Fibroblast of lung (primary cell): ENCODE measurements at regions not wholly inside any gene's neighbourhood (a gene's known extent, or its start where the extent isn't known, plus 50 kb on each side); places are given as distances from the start of the nearest gene placed in this dataset.

Experiments
- DNase-seq, 2 donors: peaks; one replicate each; pipeline versions ENCODE4 v3.0.0 to v3.0.0-alpha.2; 2010; ENCODE audit warnings: low read depth in 2 of 2
- H2AFZ ChIP-seq: 2 replicates; pipeline ENCODE4 v1.5.1; 2012; ENCODE audit warnings: low read length, control low read depth, inconsistent platforms
- H3K27ac ChIP-seq: 2 replicates; pipeline ENCODE4 v1.5.1; 2011; ENCODE audit warnings: low read length, control low read depth; ENCODE audit not compliant: insufficient read depth
- H3K27me3 ChIP-seq: 2 replicates; pipeline ENCODE4 v1.5.1; 2011; ENCODE audit warnings: mild to moderate bottlenecking, low read length; ENCODE audit not compliant: control insufficient read depth, insufficient read depth
- H3K36me3 ChIP-seq: 2 replicates; pipeline ENCODE4 v1.5.1; 2011; ENCODE audit warnings: low read length; ENCODE audit not compliant: control insufficient read depth, insufficient read depth
- H3K4me1 ChIP-seq: 2 replicates; pipeline ENCODE4 v1.5.1; 2011; ENCODE audit warnings: low read length; ENCODE audit not compliant: control insufficient read depth, insufficient read depth; ENCODE audit errors: extremely low read depth
- H3K4me2 ChIP-seq: 2 replicates; pipeline ENCODE4 v1.5.1; 2011; ENCODE audit warnings: low read length, control low read depth; ENCODE audit not compliant: insufficient read depth; ENCODE audit errors: extremely low read depth
- H3K4me3 ChIP-seq, 4 experiments: fragments of 200-600 bp in 1 of 4; sonication (generic) in 1 of 4; replicated peaks in 1 of 4; 2 replicates each; pipeline ENCODE4 v1.5.1; 2011 to 2016; ENCODE audit warnings: low read length in 4 of 4, low read depth in 3 of 4, mild to moderate bottlenecking in 3 of 4, control low read depth in 2 of 4, inconsistent platforms in 1 of 4, mixed read lengths in 1 of 4; ENCODE audit not compliant: insufficient read depth in 1 of 4; ENCODE audit errors: control extremely low read depth in 1 of 4
- H3K79me2 ChIP-seq: 2 replicates; pipeline ENCODE4 v1.5.1; 2012; ENCODE audit warnings: mild to moderate bottlenecking, low read length, inconsistent platforms; ENCODE audit not compliant: control insufficient read depth, insufficient read depth
- H3K9ac ChIP-seq: 2 replicates; pipeline ENCODE4 v1.5.1; 2011; ENCODE audit warnings: mild to moderate bottlenecking, low read length, control low read depth; ENCODE audit not compliant: insufficient read depth
- H3K9me3 ChIP-seq: 2 replicates; pipeline ENCODE4 v1.5.1; 2012; ENCODE audit warnings: low read depth, low read length; ENCODE audit not compliant: control insufficient read depth, insufficient read depth
- H4K20me1 ChIP-seq: 2 replicates; pipeline ENCODE4 v1.5.1; 2011; ENCODE audit warnings: low read length; ENCODE audit not compliant: control insufficient read depth, insufficient read depth; ENCODE audit errors: extremely low read depth
- EZH2 ChIP-seq: IDR thresholded peaks from 2 replicates; pipeline ENCODE4 v1.5.1; 2012; ENCODE audit warnings: low read length, control low read depth, mild to moderate bottlenecking; ENCODE audit errors: missing control alignments
- TF ChIP-seq, protein P1 (sequence below), 2 donors: IDR thresholded peaks in 1 of 2; conservative IDR thresholded peaks in 1 of 2; 1 replicate in 1 of 2; 2 replicates in 1 of 2; pipeline ENCODE4 v1.5.1; 2011 to 2012; ENCODE audit warnings: low read length in 2 of 2, control low read depth in 1 of 2, inconsistent platforms in 1 of 2, low read depth in 1 of 2, mild to moderate bottlenecking in 1 of 2

DNA sequence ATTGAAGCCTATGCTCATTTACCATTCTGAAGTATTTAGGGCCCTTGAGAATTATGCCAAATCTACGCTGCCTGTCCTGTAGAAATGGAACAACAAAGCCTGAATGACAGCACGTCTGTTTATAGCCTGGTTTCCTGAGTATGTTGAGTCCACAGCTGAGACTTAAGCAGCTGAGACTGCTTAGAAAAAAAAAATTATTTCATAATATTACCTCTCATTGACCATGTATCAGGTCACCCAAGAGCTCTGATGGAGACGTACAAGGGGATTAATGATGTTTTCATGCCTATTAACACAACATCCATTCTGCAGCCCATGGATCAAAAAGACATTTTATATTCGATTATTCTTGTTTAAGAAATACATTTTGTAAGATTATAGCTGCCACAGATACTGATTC, 387.2 kb upstream of the NCAM2 start:
- Histone ChIP-seq H3K4me3 (no peak overlapping the region), H3K27me3 (no peaks in the 10 kb centered on the region), H3K9ac (no peak overlapping the region), H4K20me1 (no peaks in the 10 kb centered on the region), H3K9me3 (no peaks in the 10 kb centered on the region), H3K79me2 (no peaks in the 10 kb centered on the region), H3K36me3 (no peaks in the 10 kb centered on the region), H3K27ac (no peak overlapping the region), H2AFZ (no peak overlapping the region), H3K4me1 (no peaks in the 10 kb centered on the region), H3K4me2 (no peak overlapping the region)
- TF ChIP-seq, protein P1, sequence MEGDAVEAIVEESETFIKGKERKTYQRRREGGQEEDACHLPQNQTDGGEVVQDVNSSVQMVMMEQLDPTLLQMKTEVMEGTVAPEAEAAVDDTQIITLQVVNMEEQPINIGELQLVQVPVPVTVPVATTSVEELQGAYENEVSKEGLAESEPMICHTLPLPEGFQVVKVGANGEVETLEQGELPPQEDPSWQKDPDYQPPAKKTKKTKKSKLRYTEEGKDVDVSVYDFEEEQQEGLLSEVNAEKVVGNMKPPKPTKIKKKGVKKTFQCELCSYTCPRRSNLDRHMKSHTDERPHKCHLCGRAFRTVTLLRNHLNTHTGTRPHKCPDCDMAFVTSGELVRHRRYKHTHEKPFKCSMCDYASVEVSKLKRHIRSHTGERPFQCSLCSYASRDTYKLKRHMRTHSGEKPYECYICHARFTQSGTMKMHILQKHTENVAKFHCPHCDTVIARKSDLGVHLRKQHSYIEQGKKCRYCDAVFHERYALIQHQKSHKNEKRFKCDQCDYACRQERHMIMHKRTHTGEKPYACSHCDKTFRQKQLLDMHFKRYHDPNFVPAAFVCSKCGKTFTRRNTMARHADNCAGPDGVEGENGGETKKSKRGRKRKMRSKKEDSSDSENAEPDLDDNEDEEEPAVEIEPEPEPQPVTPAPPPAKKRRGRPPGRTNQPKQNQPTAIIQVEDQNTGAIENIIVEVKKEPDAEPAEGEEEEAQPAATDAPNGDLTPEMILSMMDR (conservative IDR thresholded peaks at IDR 0.05 in 1 of 2, IDR thresholded peaks at IDR 0.05 in 1 of 2; ENCODE audit: low read depth in 1 of 2, low read length in 2 of 2) = no peak
- TF ChIP-seq EZH2 = no peak
- DNase-seq = no peak

DNA sequence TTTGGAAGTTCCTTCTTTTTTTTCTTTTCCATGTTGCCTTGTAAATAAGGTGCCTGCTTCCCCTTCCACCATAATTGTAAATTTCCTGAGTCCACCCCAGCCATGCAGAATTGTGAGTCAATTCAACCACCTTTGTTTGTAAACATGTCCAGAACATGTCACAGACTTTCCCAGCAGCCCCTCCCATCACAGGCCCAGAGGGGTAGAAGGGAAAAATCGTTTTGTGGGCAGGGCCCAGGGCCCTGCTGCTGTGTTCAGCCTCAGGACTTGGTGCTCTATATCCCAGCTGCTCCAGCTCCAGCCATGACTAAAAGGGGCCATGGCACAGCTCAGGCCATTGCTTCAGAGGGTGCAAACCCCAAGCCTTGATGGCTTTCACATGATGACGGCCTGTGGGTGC, 384.6 kb upstream of the NCAM2 start:
- H3K4me1 ChIP-seq = no peaks in the 10 kb centered on the region
- H3K79me2 ChIP-seq = no peaks in the 10 kb centered on the region
- H3K9ac ChIP-seq = no peak overlapping the region
- DNase-seq = no peak
- H4K20me1 ChIP-seq = no peaks in the 10 kb centered on the region
- H2AFZ ChIP-seq = no peak overlapping the region
- no peak overlapping the region for H3K27ac ChIP-seq
- no peaks in the 10 kb centered on the region for H3K27me3 ChIP-seq
- no peaks in the 10 kb centered on the region for H3K36me3 ChIP-seq
- no peaks in the 10 kb centered on the region for H3K9me3 ChIP-seq
- TF ChIP-seq, protein P1 (conservative IDR thresholded peaks at IDR 0.05 in 1 of 2, IDR thresholded peaks at IDR 0.05 in 1 of 2; ENCODE audit: low read depth in 1 of 2, low read length in 2 of 2) = no peak
- no peak for TF ChIP-seq EZH2
- H3K4me2 ChIP-seq = no peak overlapping the region
- no peak overlapping the region for H3K4me3 ChIP-seq

DNA sequence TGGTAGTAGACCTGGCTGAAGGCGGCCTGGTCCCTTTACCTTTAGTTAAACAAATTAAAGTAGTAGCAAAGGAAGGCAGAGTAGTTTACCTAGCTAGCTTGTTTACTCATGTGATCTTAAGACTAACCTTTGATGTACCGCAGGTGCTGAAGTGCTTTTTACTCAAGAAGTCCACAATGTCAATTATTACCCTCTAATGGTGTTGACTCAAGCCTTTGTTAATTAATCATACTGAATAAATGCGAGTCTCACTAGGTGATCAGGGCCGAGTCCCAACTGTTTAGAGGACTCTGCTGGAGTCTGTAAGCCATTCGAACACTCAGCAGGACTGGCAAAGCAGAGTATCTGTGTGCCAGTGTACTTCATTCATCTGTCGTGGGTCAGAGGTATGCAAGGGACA, 381.1 kb upstream of the NCAM2 start:
- no peaks in the 10 kb centered on the region for H3K79me2 ChIP-seq
- H2AFZ ChIP-seq = no peak overlapping the region
- no peak overlapping the region for H3K4me3 ChIP-seq
- no peaks in the 10 kb centered on the region for H3K9me3 ChIP-seq
- H3K4me2 ChIP-seq = no peak overlapping the region
- H3K36me3 ChIP-seq = no peaks in the 10 kb centered on the region
- no peak for DNase-seq
- no peaks in the 10 kb centered on the region for H3K4me1 ChIP-seq
- H3K27ac ChIP-seq = no peak overlapping the region
- H3K9ac ChIP-seq = no peak overlapping the region
- no peaks in the 10 kb centered on the region for H4K20me1 ChIP-seq
- TF ChIP-seq EZH2 = no peak
- no peaks in the 10 kb centered on the region for H3K27me3 ChIP-seq
